IMR-90 (cell line): ENCODE measurements at regions not wholly inside any gene's neighbourhood (a gene's known extent, or its start where the extent isn't known, plus 50 kb on each side); places are given as distances from the start of the nearest gene placed in this dataset.

ENCODE experiments used
- ATAC-seq: fragments of 200-7000 bp; cut with Tn5 transposase; 2 replicates; pipeline ENCODE4 v1.9.1; 2020; ENCODE audit warnings: low read depth, mild to moderate bottlenecking, moderate library complexity
- BruUV-seq: library from RNA; stranded (reverse); fragments of 400-500 nt; replicated peaks from 2 replicates; lab custom pipeline; 2021; lab: Mats Ljungman, UMichigan
- CTCF ChIA-PET: fragments of 300-600 bp; formaldehyde crosslinking; extraction: SDS; loops from one replicate; lab custom pipeline; 2021; ENCODE audit warnings: antibody characterized with exemption; lab: Yijun Ruan, JAX
- POLR2A ChIA-PET: fragments of 300-600 bp; sonication (Branson Sonifier 250); formaldehyde crosslinking; loops from one replicate; lab custom pipeline; 2022; ENCODE audit warnings: antibody characterized with exemption; ENCODE audit not compliant: unreplicated experiment; lab: Charles Lee
- DNase-seq: peaks from one replicate; pipeline ENCODE4 v3.0.0; 2013
- H2AFZ ChIP-seq: replicated peaks from 2 replicates; pipeline ENCODE3; 2013; ENCODE audit warnings: low read length, mild to moderate bottlenecking; ENCODE audit not compliant: poor library complexity
- H2AK5ac ChIP-seq: 2 replicates; pipeline ENCODE4 v1.6.1; 2013; ENCODE audit warnings: low read depth, low read length, inconsistent platforms
- H2AK9ac ChIP-seq: replicated peaks from 2 replicates; pipeline ENCODE3; 2013; ENCODE audit warnings: mild to moderate bottlenecking, low read depth, low read length, moderate library complexity; ENCODE audit not compliant: poor library complexity
- H2BK120ac ChIP-seq: 2 replicates; pipeline ENCODE4 v1.6.1; 2013; ENCODE audit warnings: low read depth, low read length, inconsistent platforms
- H2BK15ac ChIP-seq: 3 replicates; pipeline ENCODE4 v1.6.1; 2013; ENCODE audit warnings: low read depth, low read length, inconsistent platforms
- H2BK20ac ChIP-seq: 2 replicates; pipeline ENCODE4 v1.6.1; 2013; ENCODE audit warnings: low read depth, mild to moderate bottlenecking, inconsistent platforms, low read length, moderate library complexity
- H2BK5ac ChIP-seq: 2 replicates; pipeline ENCODE4 v1.6.1; 2013; ENCODE audit warnings: mild to moderate bottlenecking, low read depth, low read length, inconsistent platforms; ENCODE audit not compliant: poor library complexity, severe bottlenecking
- H3K14ac ChIP-seq: replicated peaks from 2 replicates; pipeline ENCODE4 v1.6.1; 2013; ENCODE audit warnings: low read depth, low read length, inconsistent platforms
- H3K18ac ChIP-seq: 2 replicates; pipeline ENCODE4 v1.6.1; 2013; ENCODE audit warnings: low read depth, low read length, control low read depth
- H3K23ac ChIP-seq: 2 replicates; pipeline ENCODE4 v1.6.1; 2013; ENCODE audit warnings: low read depth, low read length, inconsistent platforms
- H3K27ac ChIP-seq: 2 replicates; pipeline ENCODE4 v1.5.1; 2013; ENCODE audit warnings: mild to moderate bottlenecking, control low read depth, low read length; ENCODE audit not compliant: insufficient read depth
- H3K27me3 ChIP-seq: 2 replicates; pipeline ENCODE4 v1.6.1; 2013; ENCODE audit warnings: low read length; ENCODE audit not compliant: control insufficient read depth, insufficient read depth
- H3K36me3 ChIP-seq: 2 replicates; pipeline ENCODE4 v1.6.1; 2013; ENCODE audit warnings: low read length, mixed read lengths; ENCODE audit not compliant: control insufficient read depth, insufficient read depth
- H3K4ac ChIP-seq: 2 replicates; pipeline ENCODE4 v1.6.1; 2013; ENCODE audit warnings: low read depth, low read length, inconsistent platforms
- H3K4me1 ChIP-seq: 2 replicates; pipeline ENCODE4 v1.6.1; 2013; ENCODE audit warnings: low read length, mixed read lengths; ENCODE audit not compliant: control insufficient read depth, insufficient read depth
- H3K4me2 ChIP-seq: 2 replicates; pipeline ENCODE4 v1.6.1; 2013; ENCODE audit warnings: low read depth, mild to moderate bottlenecking, control low read depth, low read length, moderate library complexity
- H3K4me3 ChIP-seq: 2 replicates; pipeline ENCODE4 v1.5.1; 2013; ENCODE audit warnings: low read depth, mild to moderate bottlenecking, control low read depth, low read length, moderate library complexity; ENCODE audit not compliant: insufficient read depth
- H3K56ac ChIP-seq: 2 replicates; pipeline ENCODE4 v1.6.1; 2013; ENCODE audit warnings: low read length, inconsistent platforms; ENCODE audit not compliant: insufficient read depth; ENCODE audit errors: extremely low read depth
- H3K79me1 ChIP-seq, 2 experiments: 2 replicates each; pipeline ENCODE4 v1.6.1; 2013; ENCODE audit warnings: low read length in 2 of 2, inconsistent platforms in 1 of 2, low read depth in 1 of 2
- H3K9ac ChIP-seq: 2 replicates; pipeline ENCODE4 v1.6.1; 2013; ENCODE audit warnings: low read depth, low read length, control low read depth
- H3K9me1 ChIP-seq: 2 replicates; pipeline ENCODE4 v1.6.1; 2013; ENCODE audit warnings: low read length, inconsistent platforms; ENCODE audit not compliant: insufficient read depth
- H3K9me3 ChIP-seq: 2 replicates; pipeline ENCODE4 v1.6.1; 2013; ENCODE audit warnings: low read length; ENCODE audit not compliant: control insufficient read depth, insufficient read depth
- H4K20me1 ChIP-seq: 2 replicates; pipeline ENCODE4 v1.6.1; 2013; ENCODE audit warnings: low read length, inconsistent platforms; ENCODE audit not compliant: insufficient read depth
- H4K5ac ChIP-seq: 2 replicates; pipeline ENCODE4 v1.6.1; 2013; ENCODE audit warnings: mild to moderate bottlenecking, low read depth, low read length, control low read depth
- H4K8ac ChIP-seq, 2 experiments: 2 replicates each; pipeline ENCODE4 v1.6.1; 2013; ENCODE audit warnings: low read depth in 2 of 2, low read length in 2 of 2, control low read depth in 1 of 2, inconsistent platforms in 1 of 2
- H4K91ac ChIP-seq: 2 replicates; pipeline ENCODE4 v1.6.1; 2013; ENCODE audit warnings: low read depth, low read length, inconsistent platforms; ENCODE audit not compliant: insufficient read depth
- CTCF ChIP-seq: conservative IDR thresholded peaks from 2 replicates; pipeline ENCODE4 v1.5.1; 2012; ENCODE audit warnings: mild to moderate bottlenecking, low read depth, low read length, improper control_type of control experiment
- ELK1 ChIP-seq: fragments of 150-350 bp; IDR thresholded peaks from 2 replicates; pipeline ENCODE4 v1.6.1; 2016; ENCODE audit warnings: low read depth, mild to moderate bottlenecking, low read length, moderate library complexity, borderline replicate concordance
- FOS ChIP-seq: fragments of 150-350 bp; IDR thresholded peaks from 2 replicates; pipeline ENCODE4 v1.6.1; 2016; ENCODE audit warnings: low read depth, low read length
- MAFK ChIP-seq: IDR thresholded peaks from 2 replicates; pipeline ENCODE4 v1.6.1; 2012; ENCODE audit warnings: low read depth, low read length, improper control_type of control experiment
- RCOR1 ChIP-seq: IDR thresholded peaks from 2 replicates; pipeline ENCODE4 v1.6.1; 2012; ENCODE audit warnings: mild to moderate bottlenecking, low read length, improper control_type of control experiment; ENCODE audit not compliant: insufficient replicate concordance
- SMC3 ChIP-seq: fragments of 150-350 bp; IDR thresholded peaks from 2 replicates; pipeline ENCODE4 v1.6.1; 2016; ENCODE audit warnings: low read depth, mild to moderate bottlenecking, antibody characterized with exemption, low read length, moderate library complexity
- WGBS, 2 experiments: methylation state at CpG; one replicate each; pipeline versions ENCODE4 v1.1.5 to v1.1.7; 2013; ENCODE audit warnings: missing lambda C conversion rate in 2 of 2; ENCODE audit not compliant: insufficient read length in 1 of 2; ENCODE audit errors: extremely low coverage in 2 of 2; 5-methylcytosine and 5-hydroxymethylcytosine counted together
- dilution Hi-C: fragments of 300-500 bp; cut with HindIII; formaldehyde crosslinking; loops from one replicate; pipeline ENCODE4 v1.14.3; 2018; ENCODE audit warnings: low sequenced_read_pairs; ENCODE audit not compliant: unreplicated experiment
- in situ Hi-C: fragments of 300-500 bp; cut with MboI; formaldehyde crosslinking; loops from 3 replicates; pipeline ENCODE4 v1.14.3; 2019; ENCODE audit warnings: low sequenced_read_pairs, inconsistent platforms, mixed read lengths
- intact Hi-C: fragments of 100-400 bp; cut with micrococcal nuclease; formaldehyde crosslinking; loops from 2 replicates; pipeline ENCODE4 v1.10.0; 2022

GRCh38 chr4:8737075-8737474, 134.6 kb downstream of the HMX1 start:
- Histone ChIP-seq H2BK20ac (no peak overlapping the region), H3K36me3 (no peaks in the 10 kb centered on the region), H2AFZ (no peak overlapping the region), H4K91ac (no peak overlapping the region), H4K8ac (no peak overlapping the region), H2BK15ac (no peak overlapping the region), H3K9ac (no peak overlapping the region), H3K23ac (no peak overlapping the region), H2AK5ac (no peak overlapping the region), H3K4me2 (no peak overlapping the region), H3K9me3 (peaks cover 11% of the 10 kb centered on the region), H3K4ac (no peak overlapping the region), H3K4me3 (no peak overlapping the region), H3K18ac (no peak overlapping the region), H3K79me1 (no peaks in the 10 kb centered on the region), H4K20me1 (no peaks in the 10 kb centered on the region), H3K56ac (no peak overlapping the region), H4K5ac (no peak overlapping the region), H3K9me1 (no peaks in the 10 kb centered on the region), H2AK9ac (no peak overlapping the region), H3K27me3 (no peaks in the 10 kb centered on the region), H3K4me1 (no peaks in the 10 kb centered on the region), H3K14ac (no peak overlapping the region), H2BK120ac (no peak overlapping the region), H3K27ac (no peak overlapping the region), H2BK5ac (no peak overlapping the region)
- CTCF ChIA-PET: no interaction called here
- BruUV-seq: no TSS peak
- intact Hi-C loops: no loop called here
- in situ Hi-C loops: no loop called here
- no peak for ATAC-seq
- dilution Hi-C loops: no loop called here
- 67% methylated on average over 8 of the region's 11 CpGs; no CpG with 5 or more reads in 1 of the 2 experiments for WGBS, 2 experiments
- TF ChIP-seq CTCF (no peak), SMC3 (no peak), ELK1 (no peak), MAFK (no peak), RCOR1 (no peak), FOS (no peak)
- DNase-seq: no peak
- POLR2A ChIA-PET: no interaction called here
